GM12878 (cell line): ENCODE measurements at regions not wholly inside any gene's neighbourhood (a gene's known extent, or its start where the extent isn't known, plus 50 kb on each side); places are given as distances from the start of the nearest gene placed in this dataset.

Source experiments
- ATAC-seq: fragments of 200-7000 bp; cut with Tn5 transposase; 3 replicates; pipeline ENCODE4 v1.9.1; 2020; ENCODE audit warnings: mild to moderate bottlenecking, moderate library complexity
- BruUV-seq: library from RNA; stranded (reverse); fragments of 400-500 nt; replicated peaks from 2 replicates; lab custom pipeline; 2021; lab: Mats Ljungman, UMichigan
- CTCF ChIA-PET: fragments of 300-600 bp; sonication (Branson Sonifier 250); formaldehyde crosslinking; extraction: SDS; loops from one replicate; lab custom pipeline; 2021; ENCODE audit warnings: inconsistent platforms; lab: Yijun Ruan, JAX
- POLR2A ChIA-PET: fragments of 350-600 bp; formaldehyde crosslinking; extraction: SDS; loops from one replicate; lab custom pipeline; 2021; ENCODE audit warnings: inconsistent platforms; lab: Charles Lee
- RAD21 ChIA-PET: fragments of 300-600 bp; sonication (Branson Sonifier 250); formaldehyde crosslinking; loops from one replicate; lab custom pipeline; 2023; ENCODE audit warnings: antibody characterized with exemption; ENCODE audit not compliant: unreplicated experiment; lab: Charles Lee
- SMC1A ChIA-PET: fragments of 300-600 bp; sonication (Branson Sonifier 250); formaldehyde crosslinking; loops from one replicate; lab custom pipeline; 2023; ENCODE audit not compliant: unreplicated experiment, uncharacterized antibody; lab: Charles Lee
- DNase-seq: peaks from one replicate; pipeline ENCODE4 v3.0.0-alpha.2; 2011; ENCODE audit warnings: low read depth, low spot score
- FAIRE-seq: peaks from 3 replicates; lab custom pipeline; 2011; peaks lifted over from hg19 to GRCh38; lab: Jason Lieb, UNC
- H2AFZ ChIP-seq: 2 replicates; pipeline ENCODE4 v1.6.0; 2011; ENCODE audit warnings: low read depth, low read length, control low read depth; ENCODE audit not compliant: control insufficient read depth
- H3K27ac ChIP-seq: 2 replicates; pipeline ENCODE4 v1.5.1; 2011; ENCODE audit warnings: control low read depth; ENCODE audit not compliant: control insufficient read depth, insufficient read depth
- H3K27me3 ChIP-seq, 2 experiments: replicated peaks in 1 of 2; 2 replicates each; pipeline versions ENCODE4 v1.6.0 to v1.6.1; 2011; ENCODE audit warnings: low read length in 1 of 2; ENCODE audit not compliant: control insufficient read depth in 2 of 2, insufficient read depth in 2 of 2
- H3K36me3 ChIP-seq, 2 experiments: 2 replicates each; pipeline ENCODE4 v1.5.1; 2011; ENCODE audit warnings: low read length in 1 of 2; ENCODE audit not compliant: control insufficient read depth in 2 of 2, insufficient read depth in 2 of 2
- H3K4me1 ChIP-seq: 2 replicates; pipeline ENCODE4 v1.6.1; 2011; ENCODE audit warnings: mild to moderate bottlenecking, low read length, moderate library complexity, mixed read lengths; ENCODE audit not compliant: control insufficient read depth, insufficient read depth
- H3K4me2 ChIP-seq: 2 replicates; pipeline ENCODE4 v1.6.0; 2011; ENCODE audit warnings: control low read depth; ENCODE audit not compliant: control insufficient read depth, insufficient read depth
- H3K4me3 ChIP-seq: fragments of 200-600 bp; sonication (generic); 2 replicates; pipeline ENCODE4 v1.5.1; 2016
- H3K79me2 ChIP-seq: 2 replicates; pipeline ENCODE4 v1.6.0; 2011; ENCODE audit warnings: low read length; ENCODE audit not compliant: control insufficient read depth, insufficient read depth
- H3K9ac ChIP-seq: 2 replicates; pipeline ENCODE4 v1.8.0; 2011; ENCODE audit warnings: low read length, control low read depth, mixed read lengths; ENCODE audit not compliant: control insufficient read depth, insufficient read depth
- H3K9me3 ChIP-seq: replicated peaks from 3 replicates; pipeline ENCODE4 v1.5.1; 2011; ENCODE audit warnings: mild to moderate bottlenecking, low read length; ENCODE audit not compliant: control insufficient read depth, insufficient read depth
- H4K20me1 ChIP-seq: 2 replicates; pipeline ENCODE4 v1.6.0; 2011; ENCODE audit not compliant: control insufficient read depth, insufficient read depth
- BMI1 ChIP-seq: fragments of 450-650 bp; IDR thresholded peaks from 2 replicates; pipeline ENCODE4 v1.6.1; 2016; ENCODE audit warnings: mild to moderate bottlenecking, moderate library complexity, borderline replicate concordance
- CTCF ChIP-seq, 3 experiments: IDR thresholded peaks in 2 of 3; conservative IDR thresholded peaks in 1 of 3; 2 replicates each; pipeline ENCODE4 v1.5.1; 2011; ENCODE audit warnings: low read depth in 3 of 3, low read length in 3 of 3, mild to moderate bottlenecking in 3 of 3, control low read depth in 2 of 3, moderate library complexity in 2 of 3, inconsistent platforms in 1 of 3, mixed read lengths in 1 of 3; ENCODE audit not compliant: control insufficient read depth in 2 of 3, insufficient read depth in 1 of 3; ENCODE audit errors: extremely low read depth in 1 of 3
- EP300 ChIP-seq, 2 experiments: fragments of 150-350 bp in 1 of 2; IDR thresholded peaks; 2 replicates each; pipeline ENCODE4 v1.6.1; 2011 to 2012; ENCODE audit warnings: low read depth in 2 of 2, low read length in 2 of 2, borderline replicate concordance in 1 of 2, improper control_type of control experiment in 1 of 2, inconsistent platforms in 1 of 2; ENCODE audit not compliant: control insufficient read depth in 1 of 2
- IRF5 ChIP-seq: fragments of 450-650 bp; IDR thresholded peaks from 2 replicates; pipeline ENCODE4 v1.6.1; 2017; ENCODE audit warnings: borderline replicate concordance
- KDM1A ChIP-seq: fragments of 200-600 bp; sonication (generic); IDR thresholded peaks from 2 replicates; pipeline ENCODE4 v1.6.1; 2016; ENCODE audit warnings: borderline replicate concordance
- MAX ChIP-seq: IDR thresholded peaks from 2 replicates; pipeline ENCODE4 v1.6.1; 2012; ENCODE audit warnings: low read depth, low read length, improper control_type of control experiment
- REST ChIP-seq: IDR thresholded peaks from 2 replicates; pipeline ENCODE4 v1.6.1; 2012; ENCODE audit warnings: mild to moderate bottlenecking, low read depth, low read length
- SMARCA5 ChIP-seq: fragments of 450-650 bp; IDR thresholded peaks from 2 replicates; pipeline ENCODE4 v1.6.1; 2017; ENCODE audit warnings: mild to moderate bottlenecking
- SMC3 ChIP-seq: IDR thresholded peaks from 2 replicates; pipeline ENCODE4 v1.6.1; 2011; ENCODE audit warnings: low read length, improper control_type of control experiment, borderline replicate concordance
- YY1 ChIP-seq: IDR thresholded peaks from 2 replicates; pipeline ENCODE4 v1.6.1; 2011; ENCODE audit warnings: low read depth, mild to moderate bottlenecking, low read length
- ZBTB40 ChIP-seq: fragments of 450-650 bp; IDR thresholded peaks from 2 replicates; pipeline ENCODE4 v1.6.1; 2016; ENCODE audit warnings: mild to moderate bottlenecking, moderate library complexity, borderline replicate concordance
- WGBS: methylation state at CpG from one replicate; pipeline ENCODE4 v1.1.6; 2016; ENCODE audit warnings: low lambda C conversion rate; ENCODE audit not compliant: insufficient replicate concordance, insufficient coverage; ENCODE audit errors: missing lambda C conversion rate; 5-methylcytosine and 5-hydroxymethylcytosine counted together
- in situ Hi-C: fragments of 300-500 bp; cut with MboI; formaldehyde crosslinking; loops from 9 replicates; pipeline ENCODE4 v1.14.3; 2018; ENCODE audit warnings: mixed read lengths
- intact Hi-C: fragments of 100-400 bp; cut with micrococcal nuclease; formaldehyde crosslinking; loops from one replicate; pipeline ENCODE4 v1.14.2; 2022; ENCODE audit not compliant: unreplicated experiment

- no peak for TF ChIP-seq IRF5
- no peak for TF ChIP-seq BMI1
- TF ChIP-seq YY1: no peak
- no peak for TF ChIP-seq ZBTB40
- TF ChIP-seq MAX: no peak
- no peak for TF ChIP-seq EP300 (IDR thresholded peaks at IDR 0.05; ENCODE audit: borderline replicate concordance in 1 of 2, control insufficient read depth in 1 of 2, low read depth in 2 of 2, low read length in 2 of 2)
These were observed 267.0 kb upstream of the MAF start (continued) for GRCh38 chr16:79867425-79867997.

GRCh38 chr16:79865918-79866317, 265.4 kb upstream of the MAF start:
- H3K79me2 ChIP-seq: no peaks in the 10 kb centered on the region
- H3K9ac ChIP-seq: no peak overlapping the region
- H3K27ac ChIP-seq: no peak overlapping the region
- ATAC-seq (no peak), FAIRE-seq (no peak), DNase-seq (no peak)
- intact Hi-C loops: no loop called here
- in situ Hi-C loops: no loop called here
- ChIA-PET POLR2A (no interaction called here), SMC1A (no interaction called here), RAD21 (no interaction called here), CTCF (no interaction called here)
- no TSS peak for BruUV-seq
- no peaks in the 10 kb centered on the region for H4K20me1 ChIP-seq
- no peak overlapping the region for H3K4me3 ChIP-seq
- H3K36me3 ChIP-seq: no peaks in the 10 kb centered on the region
- no peaks in the 10 kb centered on the region; the same call in 2 of the 3 replicates for H3K9me3 ChIP-seq
- no peak overlapping the region for H3K4me2 ChIP-seq
- no peaks in the 10 kb centered on the region for H3K27me3 ChIP-seq
- 39% methylated on average over 6 of the region's 6 CpGs for whole genome bisulfite sequencing
- H2AFZ ChIP-seq: no peak overlapping the region
- no peaks in the 10 kb centered on the region for H3K4me1 ChIP-seq
- TF ChIP-seq SMC3: no peak
- no peak for TF ChIP-seq REST
- TF ChIP-seq SMARCA5: no peak
- no peak for TF ChIP-seq KDM1A
- TF ChIP-seq CTCF (IDR thresholded peaks at IDR 0.05 in 2 of 3, conservative IDR thresholded peaks at IDR 0.05 in 1 of 3; ENCODE audit: control insufficient read depth in 2 of 3, extremely low read depth in 1 of 3, insufficient read depth in 1 of 3, low read depth in 3 of 3, low read length in 3 of 3): no peak
